Muscle layer of colon (tissue), 2 donors: ENCODE measurements at regions not wholly inside any gene's neighbourhood (a gene's known extent, or its start where the extent isn't known, plus 50 kb on each side); places are given as distances from the start of the nearest gene placed in this dataset.

Experiments used
- H3K27ac ChIP-seq: one replicate; pipeline ENCODE4 v1.7.0; 2013; ENCODE audit warnings: low read depth, mild to moderate bottlenecking, low read length, moderate library complexity
- H3K27me3 ChIP-seq, 2 donors: one replicate each; pipeline ENCODE4 v1.7.0; 2013; ENCODE audit warnings: low read length in 2 of 2, mild to moderate bottlenecking in 2 of 2; ENCODE audit not compliant: insufficient read depth in 2 of 2, control insufficient read depth in 1 of 2
- H3K36me3 ChIP-seq: one replicate; pipeline ENCODE4 v1.7.0; 2013; ENCODE audit warnings: mild to moderate bottlenecking, low read length; ENCODE audit not compliant: insufficient read depth
- H3K4me1 ChIP-seq: one replicate; pipeline ENCODE4 v1.7.0; 2013; ENCODE audit warnings: mild to moderate bottlenecking, low read length; ENCODE audit not compliant: insufficient read depth
- H3K4me3 ChIP-seq, 2 donors: one replicate each; pipeline ENCODE4 v1.7.0; 2013; ENCODE audit warnings: low read length in 2 of 2, low read depth in 1 of 2, mild to moderate bottlenecking in 1 of 2, moderate library complexity in 1 of 2
- H3K9ac ChIP-seq: one replicate; pipeline ENCODE4 v1.7.0; 2013; ENCODE audit warnings: low read length
- H3K9me3 ChIP-seq: one replicate; pipeline ENCODE4 v1.7.0; 2013; ENCODE audit warnings: mild to moderate bottlenecking, low read length
- donor health status: abdominal sarcoma.
- donor health status: Adenocarcinoma of cecum.

GRCh38 chr4:128596853-128597252 is 212.6 kb upstream of the JADE1 start:
- no peaks in the 10 kb centered on the region for H3K9me3 ChIP-seq
- peaks cover 17% of the 10 kb centered on the region for H3K4me1 ChIP-seq
- no peaks in the 10 kb centered on the region for H3K36me3 ChIP-seq
- no peak overlapping the region for H3K27ac ChIP-seq
- H3K4me3 ChIP-seq = no peak overlapping the region
- no peaks in the 10 kb centered on the region for H3K27me3 ChIP-seq
- no peak overlapping the region for H3K9ac ChIP-seq

- no peak overlapping the region for H3K27ac ChIP-seq
- no peak overlapping the region for H3K4me3 ChIP-seq
- H3K36me3 ChIP-seq = no peaks in the 10 kb centered on the region
- H3K9me3 ChIP-seq = no peaks in the 10 kb centered on the region
- peaks cover 10% of the 10 kb centered on the region for H3K4me1 ChIP-seq
- no peak overlapping the region for H3K9ac ChIP-seq
- H3K27me3 ChIP-seq = no peaks in the 10 kb centered on the region
Observed at GRCh38 chr4:128596115-128596514, 213.4 kb upstream of the JADE1 start.

- no peak overlapping the region for H3K27ac ChIP-seq
- H3K9ac ChIP-seq = no peak overlapping the region
- H3K27me3 ChIP-seq = no peaks in the 10 kb centered on the region
- H3K4me1 ChIP-seq = no peaks in the 10 kb centered on the region
- no peak overlapping the region for H3K4me3 ChIP-seq
- H3K36me3 ChIP-seq = no peaks in the 10 kb centered on the region
- H3K9me3 ChIP-seq = no peaks in the 10 kb centered on the region
Observed at GRCh38 chr4:128591482-128591881, 218.0 kb upstream of the JADE1 start.

DNA sequence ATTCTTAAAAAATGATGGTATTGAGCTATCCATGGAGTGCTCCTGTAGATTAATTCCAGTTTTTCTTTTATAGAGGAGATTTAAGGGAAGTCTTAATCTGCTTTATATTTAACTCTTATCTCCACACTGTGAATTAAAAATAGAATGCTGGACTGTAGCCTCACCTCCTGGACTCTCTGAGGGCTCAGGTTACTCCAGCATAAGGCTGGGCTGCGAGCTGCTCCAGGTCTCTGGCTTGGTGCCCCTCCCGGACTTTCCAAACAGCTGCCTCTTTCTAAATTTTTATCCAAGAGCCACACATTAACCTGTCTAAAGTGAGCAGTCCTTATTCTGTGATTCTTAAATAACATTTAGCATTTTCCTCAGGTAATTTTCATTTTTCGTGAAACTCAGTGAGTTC is 218.7 kb upstream of the JADE1 start:
- Histone ChIP-seq H3K9ac (no peak overlapping the region), H3K9me3 (no peaks in the 10 kb centered on the region), H3K4me1 (no peaks in the 10 kb centered on the region), H3K27me3 (no peaks in the 10 kb centered on the region), H3K4me3 (no peak overlapping the region), H3K36me3 (no peaks in the 10 kb centered on the region), H3K27ac (no peak overlapping the region)

GRCh38 chr4:128590034-128590740 is 219.3 kb upstream of the JADE1 start:
- no peaks in the 10 kb centered on the region for H3K36me3 ChIP-seq
- no peak overlapping the region for H3K4me3 ChIP-seq
- no peaks in the 10 kb centered on the region for H3K4me1 ChIP-seq
- no peak overlapping the region for H3K9ac ChIP-seq
- no peaks in the 10 kb centered on the region for H3K9me3 ChIP-seq
- no peaks in the 10 kb centered on the region for H3K27me3 ChIP-seq
- H3K27ac ChIP-seq = no peak overlapping the region

GRCh38 chr4:128589384-128589965 is 220.0 kb upstream of the JADE1 start:
- no peaks in the 10 kb centered on the region for H3K27me3 ChIP-seq
- no peaks in the 10 kb centered on the region for H3K36me3 ChIP-seq
- H3K4me1 ChIP-seq = no peaks in the 10 kb centered on the region
- H3K9ac ChIP-seq = no peak overlapping the region
- no peak overlapping the region for H3K4me3 ChIP-seq
- H3K27ac ChIP-seq = no peak overlapping the region
- no peaks in the 10 kb centered on the region for H3K9me3 ChIP-seq

DNA sequence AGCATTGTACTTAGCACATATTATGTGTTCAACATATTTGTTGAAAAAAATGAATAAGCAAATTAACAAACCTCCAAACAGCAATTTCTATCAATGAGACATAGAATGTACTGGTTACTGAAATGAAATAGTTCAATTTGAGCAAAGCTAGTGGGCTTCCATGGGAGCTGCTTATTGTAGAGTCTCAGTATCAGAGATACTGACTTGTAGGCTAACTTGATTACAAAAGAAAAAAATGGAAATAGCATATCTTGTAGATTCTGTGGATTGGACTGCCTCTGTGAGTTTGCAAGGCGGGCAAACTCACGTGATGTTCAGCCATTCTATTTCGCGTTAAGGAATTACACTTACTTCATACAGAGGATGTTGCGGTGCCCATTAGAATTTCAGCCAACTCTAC is 222.1 kb upstream of the JADE1 start:
- H3K9ac ChIP-seq = no peak overlapping the region
- H3K27me3 ChIP-seq = no peaks in the 10 kb centered on the region
- H3K27ac ChIP-seq = no peak overlapping the region
- H3K4me3 ChIP-seq = no peak overlapping the region
- no peaks in the 10 kb centered on the region for H3K36me3 ChIP-seq
- H3K4me1 ChIP-seq = peaks cover 4% of the 10 kb centered on the region
- no peaks in the 10 kb centered on the region for H3K9me3 ChIP-seq

- H3K9me3 ChIP-seq = no peaks in the 10 kb centered on the region
- H3K27ac ChIP-seq = no peak overlapping the region
- no peaks in the 10 kb centered on the region for H3K27me3 ChIP-seq
- peaks cover 4% of the 10 kb centered on the region for H3K4me1 ChIP-seq
- H3K36me3 ChIP-seq = no peaks in the 10 kb centered on the region
- no peak overlapping the region for H3K4me3 ChIP-seq
- H3K9ac ChIP-seq = no peak overlapping the region
Observed at GRCh38 chr4:128583753-128584712, 225.5 kb upstream of the JADE1 start.

- H3K36me3 ChIP-seq = no peaks in the 10 kb centered on the region
- no peaks in the 10 kb centered on the region for H3K9me3 ChIP-seq
- no peak overlapping the region for H3K27ac ChIP-seq
- H3K4me1 ChIP-seq = peaks cover 4% of the 10 kb centered on the region
- no peak overlapping the region for H3K4me3 ChIP-seq
- no peak overlapping the region for H3K9ac ChIP-seq
- H3K27me3 ChIP-seq = no peaks in the 10 kb centered on the region
Observed at GRCh38 chr4:128582427-128582870, 227.1 kb upstream of the JADE1 start.

- Histone ChIP-seq H3K9ac (no peak overlapping the region), H3K4me1 (peaks cover 4% of the 10 kb centered on the region), H3K9me3 (no peaks in the 10 kb centered on the region), H3K27me3 (no peaks in the 10 kb centered on the region), H3K36me3 (no peaks in the 10 kb centered on the region), H3K4me3 (no peak overlapping the region), H3K27ac (no peak overlapping the region)
Observed at GRCh38 chr4:128579154-128579853, 230.2 kb upstream of the JADE1 start.

DNA sequence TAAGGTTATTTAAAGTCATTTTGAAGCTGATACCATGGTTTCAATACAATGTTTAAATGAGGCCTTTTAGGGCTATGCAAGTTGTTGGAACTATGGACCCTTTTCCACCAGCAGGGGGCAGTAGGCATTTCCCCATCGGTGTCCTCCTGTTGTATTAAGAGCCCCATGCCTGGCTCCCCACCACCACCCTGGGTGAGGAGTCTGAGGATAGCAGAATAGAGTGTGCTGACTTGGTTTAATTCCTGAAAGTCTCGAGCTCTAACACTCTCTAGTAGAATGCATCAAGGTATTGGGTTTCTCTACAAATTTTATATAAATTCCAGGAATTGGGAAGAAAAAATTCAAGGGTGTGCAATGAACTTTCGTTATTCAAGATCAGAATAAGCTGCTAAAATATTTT is 234.8 kb upstream of the JADE1 start:
- no peaks in the 10 kb centered on the region for H3K27me3 ChIP-seq
- H3K9me3 ChIP-seq = no peaks in the 10 kb centered on the region
- no peaks in the 10 kb centered on the region for H3K36me3 ChIP-seq
- no peak overlapping the region for H3K9ac ChIP-seq
- H3K27ac ChIP-seq = no peak overlapping the region
- no peak overlapping the region for H3K4me3 ChIP-seq
- H3K4me1 ChIP-seq = peaks cover 10% of the 10 kb centered on the region
